HG02642 (cell line): ENCODE measurements at regions not wholly inside any gene's neighbourhood (a gene's known extent, or its start where the extent isn't known, plus 50 kb on each side); places are given as distances from the start of the nearest gene placed in this dataset.

Experiments used
- ATAC-seq: cut with Tn5 transposase; IDR thresholded peaks from one replicate; pipeline ENCODE4 v1.9.1; 2021; ENCODE audit warnings: mild to moderate bottlenecking; ENCODE audit not compliant: unreplicated experiment, poor library complexity

GRCh38 chr6:15783484-15783883 lies 120.7 kb upstream of the DTNBP1 start:
- ATAC-seq: no peak

- no peak for ATAC-seq
Observed at GRCh38 chr6:15781890-15782289, 119.1 kb upstream of the DTNBP1 start.

- no peak for ATAC-seq
Observed at GRCh38 chr6:15781333-15781732, 118.5 kb upstream of the DTNBP1 start.

DNA sequence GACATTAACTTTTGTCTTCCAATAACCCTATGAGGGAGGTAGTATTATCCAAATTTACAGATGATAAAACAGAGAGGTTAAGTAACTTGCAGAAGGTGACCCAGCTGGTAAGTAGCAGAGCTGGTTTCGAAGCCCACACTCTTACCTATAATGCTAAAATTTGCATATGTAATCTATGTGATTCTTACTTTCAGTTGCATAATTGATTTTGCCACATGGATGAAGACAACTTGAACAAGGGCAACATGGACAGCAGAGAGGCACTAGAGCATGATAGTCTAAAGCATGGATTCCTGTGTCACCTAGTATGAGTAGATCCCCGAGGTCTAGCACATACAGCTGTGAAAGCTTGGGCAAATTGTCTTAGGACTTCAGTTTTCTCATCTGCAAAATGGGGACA lies 117.6 kb upstream of the DTNBP1 start:
- no peak for ATAC-seq

DNA sequence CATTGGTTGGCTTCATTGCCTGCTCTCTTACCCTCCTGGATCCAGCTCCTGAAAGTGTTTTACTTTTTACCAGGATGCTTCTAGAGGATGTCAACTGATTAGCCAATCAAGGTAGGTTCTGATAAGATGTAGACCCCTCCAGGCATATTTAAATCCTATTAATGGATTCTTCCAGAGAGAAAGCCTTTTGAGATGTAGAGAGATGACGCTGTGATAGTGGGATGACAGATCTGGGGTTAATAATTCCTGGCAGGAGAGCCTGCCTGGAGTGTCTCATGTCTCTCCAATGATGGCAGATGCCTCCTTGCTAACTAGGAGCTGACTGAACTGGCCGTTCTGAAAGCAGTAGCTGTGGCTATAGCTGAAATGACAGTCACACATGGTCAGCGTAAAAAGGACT lies 116.9 kb upstream of the DTNBP1 start:
- ATAC-seq: no peak

DNA sequence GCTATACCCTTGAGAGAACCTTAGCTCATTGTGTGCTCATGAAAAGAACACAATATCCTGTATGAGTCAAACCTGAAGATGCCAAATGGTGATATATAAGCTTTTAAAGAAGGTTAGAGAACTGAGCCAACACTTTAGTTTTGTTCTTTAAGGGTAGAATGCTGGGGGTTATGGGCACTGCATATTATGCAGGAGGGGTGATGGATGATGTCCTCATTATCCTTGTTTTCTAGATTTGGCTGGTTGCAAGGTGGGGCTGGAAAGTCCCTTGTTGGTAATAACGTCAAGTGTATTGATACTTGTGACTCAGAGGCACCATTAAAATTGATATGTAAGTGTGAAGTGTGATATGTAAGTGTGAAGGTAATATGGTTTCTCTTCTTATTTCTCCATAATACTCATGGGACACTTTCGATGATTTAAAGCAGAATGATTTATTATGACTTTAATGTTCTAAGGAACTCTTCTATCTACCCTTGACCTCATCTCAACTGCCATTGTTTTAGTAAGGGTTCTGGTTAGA lies 113.7 kb upstream of the DTNBP1 start:
- ATAC-seq: no peak

DNA sequence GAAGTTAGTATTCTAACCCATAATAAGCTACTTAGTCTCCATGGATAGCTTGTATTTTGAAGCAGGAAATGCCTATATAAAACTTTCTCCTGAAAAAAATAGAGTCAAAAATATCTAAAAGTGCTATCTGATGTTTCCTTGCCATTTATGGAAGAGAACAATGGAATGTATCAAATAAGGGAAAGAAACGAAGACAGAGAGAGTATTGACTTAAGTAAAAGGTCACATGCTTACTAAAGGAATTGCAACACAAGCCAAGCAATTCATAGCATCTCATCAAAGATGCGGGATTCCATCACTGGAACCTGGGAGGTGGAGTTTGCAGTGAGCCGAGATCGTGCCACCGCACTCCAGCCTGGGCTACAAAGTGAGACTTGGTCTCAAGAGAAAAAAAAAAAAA lies 112.9 kb upstream of the DTNBP1 start:
- no peak for ATAC-seq

DNA sequence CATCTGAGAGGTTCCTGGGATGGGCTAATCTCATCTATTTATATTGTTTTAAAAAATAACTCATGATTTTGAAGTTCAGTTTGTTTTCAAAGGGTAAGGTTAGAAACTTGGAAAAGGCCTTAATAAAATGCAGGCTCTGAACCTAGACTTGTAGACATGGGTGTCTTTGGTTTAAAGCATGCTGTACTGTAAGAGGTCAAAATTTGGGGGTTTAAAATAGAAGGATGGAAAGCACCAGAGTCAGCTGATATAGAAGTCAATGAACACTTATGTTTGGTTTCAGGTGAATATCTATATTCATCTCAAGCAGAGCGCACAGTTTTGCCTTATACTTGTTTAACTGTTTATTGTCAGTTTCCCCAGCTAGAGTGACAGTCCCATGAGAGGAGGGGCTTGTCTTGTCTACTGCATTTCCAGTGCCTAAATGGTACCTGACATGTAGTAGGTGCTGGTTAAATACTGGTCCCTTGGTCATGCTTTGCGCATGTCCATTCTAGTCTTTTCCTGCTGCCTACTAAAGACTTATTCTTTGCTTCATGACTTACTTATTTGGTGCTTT lies 112.3 kb upstream of the DTNBP1 start:
- no peak for ATAC-seq

GRCh38 chr6:15773806-15774410 lies 111.1 kb upstream of the DTNBP1 start:
- ATAC-seq: no peak

DNA sequence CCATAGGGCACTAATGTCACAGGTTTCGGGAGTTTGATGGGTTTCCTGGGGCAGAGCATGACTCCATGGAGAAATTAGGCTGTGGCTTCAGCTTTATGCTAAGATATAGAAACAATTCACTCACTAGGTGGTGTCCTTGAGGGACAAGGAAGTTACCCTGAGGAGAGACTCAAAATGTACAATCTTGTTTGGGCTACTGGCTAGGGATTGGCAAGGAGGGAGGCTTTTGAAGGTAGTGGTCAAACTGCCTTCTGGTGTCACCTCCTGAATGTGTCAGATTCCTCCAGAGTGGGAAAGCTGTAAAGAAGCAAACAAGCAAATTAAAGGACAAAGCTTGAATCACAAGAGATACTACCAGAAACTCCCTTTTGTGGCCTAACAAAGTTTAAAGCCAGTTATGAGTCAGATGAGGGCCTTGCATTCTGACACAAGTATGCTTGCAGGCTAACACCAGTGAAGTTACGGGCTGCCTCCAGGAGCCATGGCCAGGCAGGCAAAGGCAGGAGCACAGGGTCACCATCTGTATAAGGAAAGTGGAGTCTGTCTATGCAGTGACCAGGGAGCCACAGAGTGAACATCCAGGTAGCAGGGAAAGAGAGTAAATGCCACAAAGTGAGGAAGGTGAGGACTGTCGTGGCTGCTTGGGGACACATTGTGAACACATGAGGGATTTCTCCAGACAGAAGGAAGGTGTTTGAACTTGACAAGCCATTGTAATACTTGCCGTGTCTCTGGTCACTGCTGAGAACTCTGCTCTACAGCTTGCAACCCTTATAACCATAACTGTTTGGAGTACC lies 107.7 kb upstream of the DTNBP1 start:
- peak; percentile 81 for ATAC-seq

- ATAC-seq: no peak
Observed at GRCh38 chr6:15769511-15770018, 106.7 kb upstream of the DTNBP1 start.

DNA sequence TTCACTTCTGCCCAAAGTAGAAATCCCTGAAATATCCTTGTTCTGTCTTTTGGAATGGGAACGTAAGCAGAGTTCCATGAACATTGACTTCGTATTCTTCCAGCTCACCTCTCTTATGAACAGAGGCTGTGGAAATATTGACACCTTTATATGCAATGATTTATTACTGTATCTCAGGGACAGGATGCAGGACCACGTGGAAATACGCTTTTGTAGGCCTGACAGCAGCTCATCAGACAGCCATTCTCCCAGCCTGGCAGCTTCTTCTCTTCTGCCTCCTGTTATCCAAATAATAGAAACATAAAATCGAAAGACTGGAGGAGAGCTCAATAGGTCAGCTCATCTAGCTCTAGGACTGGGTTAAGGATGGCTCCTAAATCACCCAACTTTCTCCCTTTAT lies 106.2 kb upstream of the DTNBP1 start:
- ATAC-seq: no peak

GRCh38 chr6:15763837-15764236 lies 101.0 kb upstream of the DTNBP1 start:
- ATAC-seq: no peak

GRCh38 chr6:15763364-15763763 lies 100.5 kb upstream of the DTNBP1 start:
- no peak for ATAC-seq

- no peak for ATAC-seq
Observed at GRCh38 chr6:15761045-15761502, 98.2 kb upstream of the DTNBP1 start.

DNA sequence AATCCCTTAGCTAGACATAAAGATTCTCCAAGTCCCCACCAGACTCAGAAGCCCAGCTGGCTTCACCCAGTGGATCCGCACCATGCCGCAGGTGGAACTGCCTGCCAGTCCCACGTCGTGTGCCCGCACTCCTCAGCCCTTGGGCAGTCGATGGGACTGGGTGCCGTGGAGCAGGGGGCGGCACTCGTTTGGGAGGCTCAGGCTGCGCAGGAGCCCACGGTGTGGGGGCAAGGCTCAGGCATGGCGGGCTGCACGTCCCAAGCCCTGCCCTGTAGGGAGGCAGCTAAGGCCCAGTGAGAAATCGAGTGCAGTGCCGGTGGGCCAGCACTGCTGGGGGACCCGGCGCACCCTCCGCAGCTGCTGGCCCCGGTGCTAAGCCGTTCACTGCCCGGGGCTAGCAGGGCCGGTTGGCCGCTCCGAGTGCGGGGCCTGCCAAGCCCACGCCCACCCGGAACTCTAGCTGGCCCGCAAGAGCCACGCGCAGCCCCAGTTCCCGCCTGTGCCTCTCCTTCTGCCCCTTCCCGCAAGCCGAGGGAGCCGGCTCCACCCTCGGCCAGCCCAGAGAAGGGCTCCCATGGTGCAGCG lies 95.9 kb upstream of the DTNBP1 start:
- ATAC-seq: no peak

- no peak for ATAC-seq
Observed at GRCh38 chr6:15755526-15755925, 92.7 kb upstream of the DTNBP1 start.

DNA sequence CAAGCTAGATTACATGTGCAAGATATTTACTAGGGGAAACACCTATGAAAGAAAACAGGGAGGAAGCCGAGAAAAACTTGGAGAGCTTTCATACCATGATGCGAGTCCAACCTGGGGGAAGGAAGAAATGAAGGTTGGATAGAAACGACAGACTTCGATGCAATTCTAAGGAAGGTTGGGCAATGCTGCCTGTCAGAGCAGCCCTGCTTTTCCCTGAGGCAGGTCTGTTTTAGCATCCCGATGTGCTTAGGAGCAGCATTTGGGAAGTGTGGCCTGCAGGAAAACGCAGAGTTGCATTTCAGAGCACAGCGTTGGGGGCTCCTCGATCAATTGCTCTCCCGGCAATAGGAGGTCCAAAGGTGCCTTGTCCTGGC lies 91.9 kb upstream of the DTNBP1 start:
- no peak for ATAC-seq

DNA sequence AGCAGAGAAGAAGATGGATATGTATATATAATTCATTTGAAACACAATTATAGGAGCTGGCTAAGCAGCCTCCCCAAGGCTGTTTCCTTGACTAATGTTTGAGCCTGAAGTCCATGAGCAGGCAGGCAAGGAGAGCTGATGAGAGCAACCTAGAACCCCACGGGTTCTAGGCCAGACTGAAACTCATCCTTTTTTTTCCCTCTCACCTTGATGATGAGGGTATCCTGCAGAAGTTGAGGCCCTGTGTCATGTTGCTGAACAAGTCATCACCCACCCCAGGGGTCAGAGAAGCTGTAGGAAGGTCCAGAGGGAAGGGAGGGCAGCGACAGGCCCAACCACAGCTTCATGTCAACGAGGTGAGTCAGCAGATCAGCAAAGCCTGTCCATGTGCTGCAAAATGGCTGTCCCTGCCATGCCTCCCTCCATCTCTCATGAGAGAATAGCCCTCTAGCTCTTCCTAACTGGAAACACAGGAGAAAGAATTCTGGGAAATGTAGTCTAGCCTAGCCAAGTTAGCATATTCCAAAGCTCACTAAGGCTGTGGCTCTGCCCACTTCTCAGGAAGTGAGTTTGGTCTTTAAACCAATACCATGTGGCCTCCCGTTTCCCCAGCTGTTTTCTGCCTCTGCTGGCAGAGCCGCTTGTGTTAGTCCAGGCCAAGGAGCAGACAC lies 91.3 kb upstream of the DTNBP1 start:
- ATAC-seq: no peak

- ATAC-seq: no peak
Observed at GRCh38 chr6:15752820-15753219, 90.0 kb upstream of the DTNBP1 start.
